Left lung (tissue), 4 donors: ENCODE measurements at regions not wholly inside any gene's neighbourhood (a gene's known extent, or its start where the extent isn't known, plus 50 kb on each side); places are given as distances from the start of the nearest gene placed in this dataset.
"Not testable (repeated sequence)": the region's sequence is repeated elsewhere in the genome, so short reads cannot be mapped to it uniquely, and the experiment has no call there.

Source experiments
- ATAC-seq: fragments of 200-7000 bp; cut with Tn5 transposase; one replicate; pipeline ENCODE4 v1.9.1; 2020; ENCODE audit warnings: moderate library complexity
- DNase-seq, 4 donors: peaks; one replicate each; pipeline ENCODE4 v3.0.0-alpha.2; 2013 to 2020
- H3K27ac ChIP-seq, 2 donors: fragments of 200-600 bp; sonication (generic) in 1 of 2; one replicate each; pipeline versions ENCODE4 v1.5.0 to v1.8.0; 2020 to 2021
- H3K27me3 ChIP-seq, 2 donors: fragments of 200-600 bp; sonication (generic) in 1 of 2; one replicate each; pipeline versions ENCODE4 v1.5.0 to v1.8.0; 2020 to 2021
- H3K36me3 ChIP-seq, 2 donors: fragments of 200-600 bp; sonication (generic) in 1 of 2; one replicate each; pipeline versions ENCODE4 v1.5.0 to v1.8.0; 2020 to 2021
- H3K4me1 ChIP-seq, 2 donors: fragments of 200-600 bp; one replicate each; pipeline ENCODE4 v1.8.0; 2021
- H3K4me3 ChIP-seq, 2 donors: fragments of 200-600 bp; sonication (generic) in 1 of 2; one replicate each; pipeline versions ENCODE4 v1.5.0 to v1.8.0; 2020 to 2021; ENCODE audit warnings: mild to moderate bottlenecking in 1 of 2
- H3K9me3 ChIP-seq, 2 donors: fragments of 200-600 bp; sonication (generic) in 1 of 2; one replicate each; pipeline versions ENCODE4 v1.5.0 to v1.8.0; 2020 to 2021
- CTCF ChIP-seq, 2 donors: fragments of 200-600 bp; sonication (generic) in 1 of 2; IDR thresholded peaks; one replicate each; pipeline versions ENCODE4 v1.5.0 to v1.8.0; 2021; ENCODE audit warnings: antibody characterized with exemption in 2 of 2
- intact Hi-C, 2 donors: fragments of 100-400 bp; cut with DNase I; formaldehyde crosslinking; loops; one replicate each; pipeline versions ENCODE4 v1.11.2 to v1.14.2; 2022
- donor health status: DM: no; HTN: yes; CAD: no.
- donor health status: DM: no; HTN: no; CAD: no.

- Histone ChIP-seq H3K27me3 (no peaks in the 10 kb centered on the region), H3K27ac (no peak overlapping the region), H3K9me3 (no peaks in the 10 kb centered on the region), H3K4me1 (no peaks in the 10 kb centered on the region), H3K4me3 (no peak overlapping the region), H3K36me3 (no peaks in the 10 kb centered on the region)
- intact Hi-C loops = no loop called here
- no peak for DNase-seq
- no peak for TF ChIP-seq CTCF (IDR thresholded peaks at IDR 0.05)
- no peak for ATAC-seq
These were observed 159.1 kb downstream of the LNPK start for GRCh38 chr2:175842996-175843395.

DNA sequence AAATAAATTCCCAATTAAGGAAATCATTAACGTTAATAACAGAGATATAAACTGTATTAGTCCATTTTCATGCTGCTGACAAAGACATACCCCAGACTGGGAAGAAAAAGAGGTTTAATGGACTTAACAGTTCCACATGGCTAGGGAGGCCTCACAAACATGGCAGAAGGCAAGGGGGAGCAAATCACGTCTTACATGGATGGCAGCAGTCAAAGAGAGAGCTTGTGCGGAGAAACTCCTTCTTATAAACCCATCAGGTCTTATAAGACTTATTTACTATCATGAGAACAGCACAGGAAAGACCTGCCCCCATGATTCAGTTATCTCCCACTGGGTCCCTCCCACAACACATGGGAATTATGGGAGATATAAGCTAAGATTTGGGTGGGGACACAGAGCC lies 161.3 kb downstream of the LNPK start:
- H3K27ac ChIP-seq, DNase-seq, ATAC-seq, intact Hi-C loops, H3K36me3 ChIP-seq, H3K27me3 ChIP-seq, H3K4me1 ChIP-seq, H3K9me3 ChIP-seq, H3K4me3 ChIP-seq: not testable (repeated sequence)

GRCh38 chr2:175840256-175840655 lies 161.8 kb downstream of the LNPK start:
- DNase-seq (peak in 1 of 4 donors; percentile 25), ATAC-seq (no peak)
- H3K9me3 ChIP-seq = no peaks in the 10 kb centered on the region
- no peaks in the 10 kb centered on the region for H3K27me3 ChIP-seq
- no peak overlapping the region for H3K4me3 ChIP-seq
- H3K27ac ChIP-seq = no peak overlapping the region
- no peaks in the 10 kb centered on the region for H3K36me3 ChIP-seq
- no peak for TF ChIP-seq CTCF (IDR thresholded peaks at IDR 0.05)
- H3K4me1 ChIP-seq = no peaks in the 10 kb centered on the region
- intact Hi-C loops = no loop called here

GRCh38 chr2:175838979-175839378 lies 163.1 kb downstream of the LNPK start:
- Histone ChIP-seq H3K4me1 (no peaks in the 10 kb centered on the region), H3K27ac (no peak overlapping the region), H3K9me3 (no peaks in the 10 kb centered on the region), H3K4me3 (no peak overlapping the region), H3K36me3 (no peaks in the 10 kb centered on the region), H3K27me3 (no peaks in the 10 kb centered on the region)
- TF ChIP-seq CTCF (IDR thresholded peaks at IDR 0.05) = no peak
- intact Hi-C loops = no loop called here
- no peak for DNase-seq
- ATAC-seq = no peak

DNA sequence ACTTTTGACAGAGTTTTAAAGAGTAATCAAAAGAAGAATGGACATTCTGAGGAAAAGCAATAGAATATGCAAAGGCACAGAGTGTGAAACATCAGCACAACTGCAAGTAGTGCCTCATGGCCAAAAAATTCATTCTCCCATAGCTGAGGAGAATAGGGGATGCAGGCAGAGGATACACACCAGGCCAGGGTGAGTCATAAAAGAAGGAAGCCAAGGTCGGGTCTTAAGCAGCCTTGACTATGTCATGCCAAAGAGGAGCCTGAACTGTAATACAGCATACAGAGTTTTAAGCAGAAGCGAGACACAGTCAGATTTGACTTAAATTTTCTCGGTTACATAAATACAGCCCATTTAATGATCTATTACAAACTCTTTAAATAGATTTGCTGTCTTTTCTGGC lies 165.0 kb downstream of the LNPK start:
- TF ChIP-seq CTCF (IDR thresholded peaks at IDR 0.05) = no peak
- no peaks in the 10 kb centered on the region for H3K4me1 ChIP-seq
- no peaks in the 10 kb centered on the region for H3K27me3 ChIP-seq
- H3K36me3 ChIP-seq = no peaks in the 10 kb centered on the region
- no peak overlapping the region for H3K27ac ChIP-seq
- intact Hi-C loops = no loop called here
- ATAC-seq (peak; percentile 59), DNase-seq (no peak)
- H3K9me3 ChIP-seq = no peaks in the 10 kb centered on the region
- no peak overlapping the region for H3K4me3 ChIP-seq

GRCh38 chr2:175836361-175836760 lies 165.7 kb downstream of the LNPK start:
- no peak for TF ChIP-seq CTCF (IDR thresholded peaks at IDR 0.05)
- intact Hi-C loops = no loop called here
- H3K36me3 ChIP-seq = no peaks in the 10 kb centered on the region
- ATAC-seq (no peak), DNase-seq (no peak)
- H3K27me3 ChIP-seq = no peaks in the 10 kb centered on the region
- H3K4me1 ChIP-seq = no peaks in the 10 kb centered on the region
- H3K27ac ChIP-seq = no peak overlapping the region
- no peaks in the 10 kb centered on the region for H3K9me3 ChIP-seq
- no peak overlapping the region for H3K4me3 ChIP-seq
